HEK293 (cell line): ENCODE measurements at regions not wholly inside any gene's neighbourhood (a gene's known extent, or its start where the extent isn't known, plus 50 kb on each side); places are given as distances from the start of the nearest gene placed in this dataset.

Source experiments
- CTCF ChIA-PET: fragments of 350-600 bp; formaldehyde crosslinking; extraction: SDS; loops from one replicate; lab custom pipeline; 2021; ENCODE audit warnings: antibody characterized with exemption; lab: Yijun Ruan, JAX
- POLR2A ChIA-PET: fragments of 300-600 bp; formaldehyde crosslinking; extraction: SDS; loops from one replicate; lab custom pipeline; 2020; ENCODE audit warnings: antibody characterized with exemption, inconsistent platforms; lab: Yijun Ruan, JAX
- H3K27ac ChIP-seq: fragments of 200-500 bp; sonication (Bioruptor generic); 2 replicates; pipeline ENCODE4 v1.5.1; 2014; ENCODE audit warnings: low read depth, low read length, control low read depth, inconsistent platforms; ENCODE audit errors: extremely low read depth
- H3K36me3 ChIP-seq, 2 experiments: fragments of 200-500 bp in 1 of 2; sonication (Bioruptor generic) in 1 of 2; 1 replicate in 1 of 2; 2 replicates in 1 of 2; pipeline ENCODE4 v1.5.1; 2014 to 2017; ENCODE audit warnings: inconsistent platforms in 2 of 2, low read length in 2 of 2; ENCODE audit not compliant: control insufficient read depth in 2 of 2, insufficient read depth in 1 of 2
- H3K4me1 ChIP-seq: fragments of 200-500 bp; sonication (Bioruptor generic); 2 replicates; pipeline ENCODE4 v1.5.1; 2014; ENCODE audit warnings: mild to moderate bottlenecking, low read length, inconsistent platforms; ENCODE audit not compliant: control insufficient read depth, insufficient read depth
- H3K4me3 ChIP-seq: 2 replicates; pipeline ENCODE4 v1.5.1; 2011; ENCODE audit warnings: low read depth, mild to moderate bottlenecking, control low read depth, low read length, moderate library complexity
- H3K9me3 ChIP-seq: fragments of 200-500 bp; sonication (Bioruptor generic); 2 replicates; pipeline ENCODE4 v1.5.1; 2014; ENCODE audit warnings: low read depth, low read length, inconsistent platforms; ENCODE audit not compliant: control insufficient read depth, insufficient read depth
- EGR2 ChIP-seq: fragments of 450-650 bp; formaldehyde crosslinking; IDR thresholded peaks from 2 replicates; pipeline ENCODE4 v1.5.1; 2016; ENCODE audit warnings: low read depth, missing biosample characterization, missing genetic modification characterization
- GLI4 ChIP-seq: fragments of 450-650 bp; formaldehyde crosslinking; IDR thresholded peaks from 2 replicates; pipeline ENCODE4 v1.5.1; 2016; ENCODE audit warnings: missing biosample characterization, missing genetic modification characterization
- GLIS2 ChIP-seq: fragments of 450-650 bp; formaldehyde crosslinking; IDR thresholded peaks from 2 replicates; pipeline ENCODE4 v1.5.1; 2016; ENCODE audit warnings: missing biosample characterization, missing genetic modification characterization
- HOXC10 ChIP-seq: sonication (generic); formaldehyde crosslinking; IDR thresholded peaks from 2 replicates; pipeline ENCODE4 v1.8.1; 2023; ENCODE audit warnings: mild to moderate bottlenecking, missing genetic modification reagents
- ZFHX2 ChIP-seq: fragments of 450-650 bp; formaldehyde crosslinking; conservative IDR thresholded peaks from 2 replicates; pipeline ENCODE4 v1.5.1; 2016; ENCODE audit warnings: missing biosample characterization, missing genetic modification characterization
- ZNF133 ChIP-seq: fragments of 450-650 bp; formaldehyde crosslinking; IDR thresholded peaks from 2 replicates; pipeline ENCODE4 v1.5.1; 2016; ENCODE audit warnings: missing biosample characterization, missing genetic modification characterization
- ZNF175 ChIP-seq: fragments of 450-650 bp; formaldehyde crosslinking; IDR thresholded peaks from 2 replicates; pipeline ENCODE4 v1.5.1; 2016; ENCODE audit warnings: missing biosample characterization, missing genetic modification characterization
- ZNF768 ChIP-seq: fragments of 450-650 bp; formaldehyde crosslinking; IDR thresholded peaks from 2 replicates; pipeline ENCODE4 v1.5.1; 2018; ENCODE audit warnings: missing biosample characterization, mild to moderate bottlenecking, missing genetic modification characterization
- TF ChIP-seq, protein P1 (sequence below): fragments of 450-650 bp; formaldehyde crosslinking; IDR thresholded peaks from 2 replicates; pipeline ENCODE4 v1.5.1; 2016; ENCODE audit warnings: missing biosample characterization, missing genetic modification characterization
- TF ChIP-seq, protein P2 (sequence below): sonication (generic); formaldehyde crosslinking; IDR thresholded peaks from 2 replicates; pipeline ENCODE4 v1.8.1; 2022; ENCODE audit warnings: mild to moderate bottlenecking, moderate library complexity, missing genetic modification reagents
- TF ChIP-seq, protein P3 (sequence below): fragments of 450-650 bp; IDR thresholded peaks from 2 replicates; pipeline ENCODE4 v1.5.1; 2018; ENCODE audit warnings: missing biosample characterization, missing genetic modification characterization
- TF ChIP-seq, protein P4 (sequence below): fragments of 450-650 bp; formaldehyde crosslinking; IDR thresholded peaks from 2 replicates; pipeline ENCODE4 v1.5.1; 2016; ENCODE audit warnings: missing biosample characterization, missing genetic modification characterization

DNA sequence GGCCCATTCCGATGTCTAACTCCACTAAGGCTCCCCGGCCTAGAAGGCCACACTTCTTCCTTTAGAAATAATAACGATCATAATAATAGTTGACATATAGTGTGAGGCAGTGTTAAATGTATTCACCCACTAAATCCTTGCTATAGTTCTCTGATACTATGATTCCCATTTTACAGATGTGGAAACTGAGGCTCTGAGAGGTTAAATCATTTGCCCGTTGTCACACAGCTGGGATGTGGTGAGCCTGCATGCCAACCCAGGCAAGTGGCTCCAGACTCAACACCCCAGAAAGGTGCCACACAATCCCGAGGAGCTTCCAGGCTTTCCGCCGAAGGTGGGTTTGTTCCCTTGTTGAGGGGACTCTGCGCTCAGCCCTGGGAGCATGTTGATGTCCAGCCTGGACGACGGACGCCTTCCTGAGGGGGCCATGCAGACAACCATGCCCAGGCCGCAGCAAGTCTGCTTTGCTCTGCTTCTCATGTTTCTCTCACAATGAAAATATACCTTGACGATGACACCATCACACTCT lies 104.6 kb upstream of the CDYL start:
- Histone ChIP-seq H3K9me3 (no peaks in the 10 kb centered on the region), H3K27ac (no peak overlapping the region), H3K36me3 (no peaks in the 10 kb centered on the region), H3K4me3 (no peak overlapping the region), H3K4me1 (no peaks in the 10 kb centered on the region)
- TF ChIP-seq ZNF175 (tag by site-specific recombination): no peak
- ChIA-PET POLR2A (no interaction called here), CTCF (interaction anchor here (0.7 to 1.1 kb wide), 3 partner anchors 7 to 120 kb away, joined by 4 to 5 read pairs (median 5); no protein-coding TSS in a partner anchor)

DNA sequence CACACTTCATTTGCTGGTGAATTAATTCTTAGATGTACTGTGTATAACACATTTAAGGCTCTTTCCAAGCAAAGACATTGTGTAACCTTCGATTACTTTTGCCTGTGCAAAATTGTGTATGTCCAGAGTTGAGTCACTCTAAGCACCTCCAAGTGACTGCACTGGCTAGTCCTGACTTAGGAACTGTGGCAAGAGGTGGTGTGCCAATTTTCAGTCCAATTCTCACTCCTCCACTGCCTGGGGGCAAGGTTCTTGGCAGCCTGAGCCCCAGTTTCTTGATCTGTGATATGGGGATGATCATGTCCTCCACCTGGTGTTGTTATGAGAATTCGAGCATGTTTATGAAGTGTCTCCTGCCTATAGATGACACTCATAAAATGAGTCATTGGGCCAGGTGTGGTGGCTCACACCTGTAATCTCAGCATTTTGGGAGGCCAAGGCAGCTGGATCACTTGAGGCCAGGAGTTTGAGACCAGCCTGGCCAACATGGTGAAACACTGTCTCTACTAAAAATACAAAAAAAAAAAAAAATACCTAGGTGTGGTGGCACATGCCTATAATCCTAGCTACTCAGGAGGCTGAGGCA lies 105.3 kb upstream of the CDYL start:
- H3K4me3 ChIP-seq: no peak overlapping the region
- H3K27ac ChIP-seq: no peak overlapping the region
- no peaks in the 10 kb centered on the region for H3K4me1 ChIP-seq
- TF ChIP-seq, protein P1, sequence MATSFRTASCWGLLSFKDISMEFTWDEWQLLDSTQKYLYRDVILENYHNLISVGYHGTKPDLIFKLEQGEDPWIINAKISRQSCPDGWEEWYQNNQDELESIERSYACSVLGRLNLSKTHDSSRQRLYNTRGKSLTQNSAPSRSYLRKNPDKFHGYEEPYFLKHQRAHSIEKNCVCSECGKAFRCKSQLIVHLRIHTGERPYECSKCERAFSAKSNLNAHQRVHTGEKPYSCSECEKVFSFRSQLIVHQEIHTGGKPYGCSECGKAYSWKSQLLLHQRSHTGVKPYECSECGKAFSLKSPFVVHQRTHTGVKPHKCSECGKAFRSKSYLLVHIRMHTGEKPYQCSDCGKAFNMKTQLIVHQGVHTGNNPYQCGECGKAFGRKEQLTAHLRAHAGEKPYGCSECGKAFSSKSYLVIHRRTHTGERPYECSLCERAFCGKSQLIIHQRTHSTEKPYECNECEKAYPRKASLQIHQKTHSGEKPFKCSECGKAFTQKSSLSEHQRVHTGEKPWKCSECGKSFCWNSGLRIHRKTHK (tag by site-specific recombination): no peak
- TF ChIP-seq GLI4 (tag by site-specific recombination) (no peak), GLIS2 (tag by site-specific recombination) (no peak), HOXC10 (CRISPR knock-in tag) (no peak)
- TF ChIP-seq, protein P2, sequence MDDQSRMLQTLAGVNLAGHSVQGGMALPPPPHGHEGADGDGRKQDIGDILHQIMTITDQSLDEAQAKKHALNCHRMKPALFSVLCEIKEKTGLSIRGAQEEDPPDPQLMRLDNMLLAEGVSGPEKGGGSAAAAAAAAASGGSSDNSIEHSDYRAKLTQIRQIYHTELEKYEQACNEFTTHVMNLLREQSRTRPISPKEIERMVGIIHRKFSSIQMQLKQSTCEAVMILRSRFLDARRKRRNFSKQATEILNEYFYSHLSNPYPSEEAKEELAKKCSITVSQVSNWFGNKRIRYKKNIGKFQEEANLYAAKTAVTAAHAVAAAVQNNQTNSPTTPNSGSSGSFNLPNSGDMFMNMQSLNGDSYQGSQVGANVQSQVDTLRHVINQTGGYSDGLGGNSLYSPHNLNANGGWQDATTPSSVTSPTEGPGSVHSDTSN: no peak
- TF ChIP-seq, protein P3, sequence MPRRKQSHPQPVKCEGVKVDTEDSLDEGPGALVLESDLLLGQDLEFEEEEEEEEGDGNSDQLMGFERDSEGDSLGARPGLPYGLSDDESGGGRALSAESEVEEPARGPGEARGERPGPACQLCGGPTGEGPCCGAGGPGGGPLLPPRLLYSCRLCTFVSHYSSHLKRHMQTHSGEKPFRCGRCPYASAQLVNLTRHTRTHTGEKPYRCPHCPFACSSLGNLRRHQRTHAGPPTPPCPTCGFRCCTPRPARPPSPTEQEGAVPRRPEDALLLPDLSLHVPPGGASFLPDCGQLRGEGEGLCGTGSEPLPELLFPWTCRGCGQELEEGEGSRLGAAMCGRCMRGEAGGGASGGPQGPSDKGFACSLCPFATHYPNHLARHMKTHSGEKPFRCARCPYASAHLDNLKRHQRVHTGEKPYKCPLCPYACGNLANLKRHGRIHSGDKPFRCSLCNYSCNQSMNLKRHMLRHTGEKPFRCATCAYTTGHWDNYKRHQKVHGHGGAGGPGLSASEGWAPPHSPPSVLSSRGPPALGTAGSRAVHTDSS (tag by site-specific recombination): no peak
- TF ChIP-seq, protein P4, sequence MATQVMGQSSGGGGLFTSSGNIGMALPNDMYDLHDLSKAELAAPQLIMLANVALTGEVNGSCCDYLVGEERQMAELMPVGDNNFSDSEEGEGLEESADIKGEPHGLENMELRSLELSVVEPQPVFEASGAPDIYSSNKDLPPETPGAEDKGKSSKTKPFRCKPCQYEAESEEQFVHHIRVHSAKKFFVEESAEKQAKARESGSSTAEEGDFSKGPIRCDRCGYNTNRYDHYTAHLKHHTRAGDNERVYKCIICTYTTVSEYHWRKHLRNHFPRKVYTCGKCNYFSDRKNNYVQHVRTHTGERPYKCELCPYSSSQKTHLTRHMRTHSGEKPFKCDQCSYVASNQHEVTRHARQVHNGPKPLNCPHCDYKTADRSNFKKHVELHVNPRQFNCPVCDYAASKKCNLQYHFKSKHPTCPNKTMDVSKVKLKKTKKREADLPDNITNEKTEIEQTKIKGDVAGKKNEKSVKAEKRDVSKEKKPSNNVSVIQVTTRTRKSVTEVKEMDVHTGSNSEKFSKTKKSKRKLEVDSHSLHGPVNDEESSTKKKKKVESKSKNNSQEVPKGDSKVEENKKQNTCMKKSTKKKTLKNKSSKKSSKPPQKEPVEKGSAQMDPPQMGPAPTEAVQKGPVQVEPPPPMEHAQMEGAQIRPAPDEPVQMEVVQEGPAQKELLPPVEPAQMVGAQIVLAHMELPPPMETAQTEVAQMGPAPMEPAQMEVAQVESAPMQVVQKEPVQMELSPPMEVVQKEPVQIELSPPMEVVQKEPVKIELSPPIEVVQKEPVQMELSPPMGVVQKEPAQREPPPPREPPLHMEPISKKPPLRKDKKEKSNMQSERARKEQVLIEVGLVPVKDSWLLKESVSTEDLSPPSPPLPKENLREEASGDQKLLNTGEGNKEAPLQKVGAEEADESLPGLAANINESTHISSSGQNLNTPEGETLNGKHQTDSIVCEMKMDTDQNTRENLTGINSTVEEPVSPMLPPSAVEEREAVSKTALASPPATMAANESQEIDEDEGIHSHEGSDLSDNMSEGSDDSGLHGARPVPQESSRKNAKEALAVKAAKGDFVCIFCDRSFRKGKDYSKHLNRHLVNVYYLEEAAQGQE (tag by site-specific recombination): no peak
- TF ChIP-seq, all 188 proteins: peak for 0
- CTCF ChIA-PET: interaction anchor here (0.7 to 1.1 kb wide), 3 partner anchors 8 to 121 kb away, joined by 4 to 5 read pairs (median 5); no protein-coding TSS in a partner anchor
- POLR2A ChIA-PET: no interaction called here
- Histone ChIP-seq H3K9me3 (no peaks in the 10 kb centered on the region), H3K36me3 (no peaks in the 10 kb centered on the region)

DNA sequence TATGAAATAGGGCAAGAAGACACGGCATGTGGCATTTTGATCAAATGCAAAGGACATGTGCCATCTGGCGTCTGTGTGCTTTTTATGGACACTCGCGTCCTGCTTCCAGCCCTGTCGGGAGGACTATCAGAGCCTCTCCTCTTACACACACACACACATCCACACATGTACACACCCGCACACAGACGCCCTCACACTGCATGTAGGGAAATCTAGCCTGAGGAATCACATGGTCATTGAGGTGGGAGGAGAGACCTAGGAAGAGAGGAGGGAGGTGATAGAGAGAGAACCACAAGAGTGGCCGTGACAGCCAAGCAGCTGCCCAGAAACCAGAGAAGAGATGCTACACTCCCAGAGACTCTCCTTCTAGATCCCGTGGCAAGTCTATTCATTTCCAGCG lies 105.9 kb upstream of the CDYL start:
- POLR2A ChIA-PET: no interaction called here
- Histone ChIP-seq H3K27ac (no peak overlapping the region), H3K9me3 (no peaks in the 10 kb centered on the region)
- TF ChIP-seq ZNF133 (tag by site-specific recombination) (no peak), ZFHX2 (tag by site-specific recombination) (peak; percentile 75), EGR2 (tag by site-specific recombination) (peak; percentile 77), ZNF768 (no peak)
- TF ChIP-seq, all 188 proteins: peak for 2
- Histone ChIP-seq H3K4me3 (no peak overlapping the region), H3K4me1 (no peaks in the 10 kb centered on the region), H3K36me3 (no peaks in the 10 kb centered on the region)
- CTCF ChIA-PET: no interaction called here
